ENCODE measurements at regions not wholly inside any gene's neighbourhood (a gene's known extent, or its start where the extent isn't known, plus 50 kb on each side); places are given as distances from the start of the nearest gene placed in this dataset.

DNA sequence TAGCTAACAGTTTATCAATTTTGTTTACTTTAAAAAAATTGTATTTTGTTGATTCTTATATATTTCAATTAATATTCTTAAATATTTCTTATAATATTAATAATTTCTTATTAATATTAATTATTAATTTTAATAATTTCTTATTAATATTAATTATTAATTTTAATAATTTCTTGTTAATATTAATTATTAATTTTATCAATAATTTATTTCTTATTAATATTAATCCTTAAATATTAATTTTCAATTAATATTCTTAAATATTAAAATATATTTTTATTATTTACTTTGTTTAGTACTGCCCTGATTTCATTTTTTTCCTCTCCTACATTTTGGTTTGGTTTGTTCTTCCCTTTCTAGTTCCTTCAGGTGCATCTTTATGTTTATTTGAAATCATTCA, 1208.1 kb downstream of the LRFN5 start:
- TF ChIP-seq ZNF10 (tag by site-specific recombination; IDR thresholded peaks at IDR 0.05) (no peak), YY2 (tag by site-specific recombination; IDR thresholded peaks at IDR 0.05) (no peak), SP2 (tag by site-specific recombination; IDR thresholded peaks at IDR 0.05) (no peak), ZNF423 (tag by site-specific recombination; IDR thresholded peaks at IDR 0.05) (no peak), ZNF510 (tag by site-specific recombination; IDR thresholded peaks at IDR 0.05; ENCODE audit: insufficient replicate concordance) (no peak)
- TF ChIP-seq, protein P1, sequence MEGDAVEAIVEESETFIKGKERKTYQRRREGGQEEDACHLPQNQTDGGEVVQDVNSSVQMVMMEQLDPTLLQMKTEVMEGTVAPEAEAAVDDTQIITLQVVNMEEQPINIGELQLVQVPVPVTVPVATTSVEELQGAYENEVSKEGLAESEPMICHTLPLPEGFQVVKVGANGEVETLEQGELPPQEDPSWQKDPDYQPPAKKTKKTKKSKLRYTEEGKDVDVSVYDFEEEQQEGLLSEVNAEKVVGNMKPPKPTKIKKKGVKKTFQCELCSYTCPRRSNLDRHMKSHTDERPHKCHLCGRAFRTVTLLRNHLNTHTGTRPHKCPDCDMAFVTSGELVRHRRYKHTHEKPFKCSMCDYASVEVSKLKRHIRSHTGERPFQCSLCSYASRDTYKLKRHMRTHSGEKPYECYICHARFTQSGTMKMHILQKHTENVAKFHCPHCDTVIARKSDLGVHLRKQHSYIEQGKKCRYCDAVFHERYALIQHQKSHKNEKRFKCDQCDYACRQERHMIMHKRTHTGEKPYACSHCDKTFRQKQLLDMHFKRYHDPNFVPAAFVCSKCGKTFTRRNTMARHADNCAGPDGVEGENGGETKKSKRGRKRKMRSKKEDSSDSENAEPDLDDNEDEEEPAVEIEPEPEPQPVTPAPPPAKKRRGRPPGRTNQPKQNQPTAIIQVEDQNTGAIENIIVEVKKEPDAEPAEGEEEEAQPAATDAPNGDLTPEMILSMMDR (tag by site-specific recombination; IDR thresholded peaks at IDR 0.05) = no peak
- TF ChIP-seq, protein P2, sequence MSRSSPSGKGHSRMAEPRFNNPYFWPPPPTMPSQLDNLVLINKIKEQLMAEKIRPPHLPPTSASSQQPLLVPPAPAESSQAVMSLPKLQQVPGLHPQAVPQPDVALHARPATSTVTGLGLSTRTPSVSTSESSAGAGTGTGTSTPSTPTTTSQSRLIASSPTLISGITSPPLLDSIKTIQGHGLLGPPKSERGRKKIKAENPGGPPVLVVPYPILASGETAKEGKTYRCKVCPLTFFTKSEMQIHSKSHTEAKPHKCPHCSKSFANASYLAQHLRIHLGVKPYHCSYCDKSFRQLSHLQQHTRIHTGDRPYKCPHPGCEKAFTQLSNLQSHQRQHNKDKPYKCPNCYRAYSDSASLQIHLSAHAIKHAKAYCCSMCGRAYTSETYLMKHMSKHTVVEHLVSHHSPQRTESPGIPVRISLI (tag by site-specific recombination; IDR thresholded peaks at IDR 0.05) = no peak

All from HEK293 (cell line).